ENCODE measurements at regions not wholly inside any gene's neighbourhood (a gene's known extent, or its start where the extent isn't known, plus 50 kb on each side); places are given as distances from the start of the nearest gene placed in this dataset.
"Not testable (repeated sequence)": the region's sequence is repeated elsewhere in the genome, so short reads cannot be mapped to it uniquely, and the experiment has no call there.

DNA sequence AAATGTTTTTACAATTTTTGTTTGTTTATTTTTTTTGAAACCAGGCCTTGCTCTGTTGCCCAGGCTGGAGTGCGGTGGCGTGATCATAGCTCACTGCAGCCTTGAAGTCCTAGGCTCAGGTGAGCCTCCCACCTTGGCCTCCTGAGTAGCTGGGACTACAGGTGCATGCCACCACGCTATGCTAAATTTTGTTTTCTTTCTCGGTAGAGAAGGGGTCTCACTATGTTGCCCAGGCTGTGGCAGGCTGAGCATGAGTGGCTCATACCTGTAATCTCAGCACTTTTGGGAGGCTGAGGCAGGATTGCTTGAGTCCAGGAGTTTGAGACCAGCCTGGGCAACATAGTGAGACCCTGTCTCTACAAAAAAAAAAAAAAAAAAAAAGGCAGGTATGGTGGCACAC lies 60.2 kb upstream of the ADGRL1 start:
- H3K79me2 ChIP-seq (ENCODE audit: control insufficient read depth in 1 of 2, insufficient read depth in 2 of 2, low read length in 2 of 2); H3K23me2 ChIP-seq (ENCODE audit: low read depth, low read length); H3K9ac ChIP-seq (replicated peaks in 1 of 4; ENCODE audit: extremely low read depth in 1 of 4, low read depth in 3 of 4, low read length in 3 of 4); H4K20me1 ChIP-seq (replicated peaks in 1 of 2; ENCODE audit: control insufficient read depth in 1 of 2, insufficient read depth in 2 of 2, low read length in 2 of 2); H2AK5ac ChIP-seq (ENCODE audit: low read depth, low read length); H2BK15ac ChIP-seq (ENCODE audit: low read length); FAIRE-seq; H3K79me1 ChIP-seq (ENCODE audit: low read depth, low read length); DNase-seq (ENCODE audit: low read depth in 1 of 2, low spot score in 2 of 2); H3K14ac ChIP-seq (ENCODE audit: insufficient read length); H3K36me3 ChIP-seq (ENCODE audit: control insufficient read depth in 2 of 4, insufficient read depth in 4 of 4, low read length in 3 of 4); H3K56ac ChIP-seq (replicated peaks; ENCODE audit: insufficient read length, low read depth, low read length); H3K23ac ChIP-seq (ENCODE audit: insufficient read length); H2BK120ac ChIP-seq (replicated peaks; ENCODE audit: low read depth, low read length); H3K27ac ChIP-seq (ENCODE audit: low read depth, low read length); H4K5ac ChIP-seq (ENCODE audit: insufficient read length, low read depth, low read length); H3K27me3 ChIP-seq (replicated peaks in 1 of 4; ENCODE audit: control insufficient read depth in 3 of 4, extremely low read depth in 1 of 4, insufficient read depth in 3 of 4, low read length in 3 of 4); H3K18ac ChIP-seq (ENCODE audit: extremely low read depth, low read length); H4K8ac ChIP-seq (ENCODE audit: extremely low read depth, insufficient read depth, low read length); H2AFZ ChIP-seq (ENCODE audit: low read length); H2BK5ac ChIP-seq (ENCODE audit: low read depth, low read length); H3K4ac ChIP-seq (replicated peaks; ENCODE audit: insufficient read length, low read depth, low read length); H3K9me3 ChIP-seq (ENCODE audit: insufficient read depth in 2 of 2, low read depth in 1 of 2, low read length in 1 of 2); H2BK12ac ChIP-seq (ENCODE audit: low read depth, low read length): not testable (repeated sequence)
- ChIA-PET CTCF (ENCODE audit: partially characterized antibody) (interaction anchor here (0.6 to 3.1 kb wide), 11 partner anchors 9 to 387 kb away, joined by 3 to 9 read pairs (median 4); no protein-coding TSS in a partner anchor), POLR2A (ENCODE audit: partially characterized antibody) (interaction anchor here (0.7 to 1.9 kb wide), 3 partner anchors 9 to 152 kb away, joined by 3 to 10 read pairs (median 4); no protein-coding TSS in a partner anchor)
- H3K4me3 ChIP-seq (ENCODE audit: extremely low read depth in 1 of 4, insufficient read depth in 2 of 4, low read depth in 3 of 4, low read length in 4 of 4): peak overlapping the region in 3 of 4 experiments; percentile 32 to 62 (median 42); a peak in 6 of 8 replicates
- peak overlapping the region; percentile 21; the same call in 1 of the 2 replicates for H2BK20ac ChIP-seq (ENCODE audit: low read length)
- peak overlapping the region; percentile 81 to 95 for H3K4me2 ChIP-seq (ENCODE audit: insufficient read depth in 1 of 2, low read depth in 2 of 2, low read length in 2 of 2)
- peaks cover 2 to 10% (median 5%) of the 10 kb centered on the region in 4 experiments; a peak in 5 of 7 replicates for H3K4me1 ChIP-seq (replicated peaks in 1 of 4; ENCODE audit: control insufficient read depth in 3 of 4, insufficient read depth in 4 of 4, low read length in 3 of 4)
- H4K91ac ChIP-seq (replicated peaks; ENCODE audit: insufficient read length, low read length): peak overlapping the region; percentile 65
- 87% methylated on average over 4 of the region's 4 CpGs; no CpG with 5 or more reads in 1 of the 2 experiments for WGBS, 2 experiments (ENCODE audit: extremely low coverage in 1 of 2, insufficient coverage in 1 of 2, insufficient read length in 1 of 2, insufficient replicate concordance in 2 of 2, low coverage in 1 of 2, low lambda C conversion rate in 2 of 2, missing lambda C conversion rate in 1 of 2)

All from H1 (cell line).